GM18505 (cell line): ENCODE measurements at regions not wholly inside any gene's neighbourhood (a gene's known extent, or its start where the extent isn't known, plus 50 kb on each side); places are given as distances from the start of the nearest gene placed in this dataset.

Experiments
- ATAC-seq: cut with Tn5 transposase; IDR thresholded peaks from one replicate; pipeline ENCODE4 v1.9.1; 2021; ENCODE audit not compliant: unreplicated experiment
- POLR2A ChIP-seq: IDR thresholded peaks from 4 replicates; pipeline ENCODE4 v1.6.1; 2011; ENCODE audit warnings: borderline replicate concordance; ENCODE audit not compliant: insufficient read depth, insufficient read length; ENCODE audit errors: extremely low read depth

GRCh38 chr13:26996965-26997752 is 174.5 kb downstream of the USP12 start:
- TF ChIP-seq POLR2A: no peak
- ATAC-seq: peak; percentile 80

DNA sequence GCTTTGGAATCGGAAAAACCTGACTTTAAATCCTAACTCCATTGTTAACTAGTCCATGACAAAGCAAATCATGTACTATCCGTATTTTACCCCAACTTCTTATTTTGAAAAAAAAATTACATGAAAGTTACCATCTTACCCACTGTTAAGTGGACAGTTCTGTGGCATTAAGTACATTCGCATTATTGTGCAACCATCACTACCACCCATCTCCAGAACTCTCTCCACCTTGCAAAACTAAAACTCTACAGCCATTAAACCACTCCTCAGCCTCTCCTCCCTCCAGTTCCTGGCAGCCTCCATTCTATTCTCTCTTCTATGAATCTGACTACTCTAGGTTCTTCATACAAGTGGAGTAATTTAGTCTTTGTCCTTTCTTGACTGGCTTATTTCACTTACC is 176.5 kb downstream of the USP12 start:
- TF ChIP-seq POLR2A: no peak
- ATAC-seq: no peak

DNA sequence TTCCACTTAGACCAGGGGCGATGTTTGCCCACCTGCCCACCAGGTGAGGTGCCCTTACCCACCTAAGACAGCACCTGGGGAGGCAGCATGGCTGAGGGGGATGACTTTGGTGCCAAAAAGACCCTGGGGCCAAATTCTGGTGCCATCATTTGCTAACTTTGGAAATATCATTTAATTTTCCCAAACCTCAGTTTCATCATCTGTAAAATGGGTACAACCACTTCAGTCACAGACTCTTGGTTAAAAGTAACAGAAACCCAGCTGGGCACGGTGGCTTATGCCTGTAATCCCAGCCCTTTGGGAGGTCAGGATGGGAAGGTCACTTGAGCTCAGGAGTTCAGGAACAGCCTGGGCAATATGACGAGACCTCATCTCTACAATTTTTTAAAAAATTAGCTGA is 177.8 kb downstream of the USP12 start:
- no peak for ATAC-seq
- TF ChIP-seq POLR2A: no peak

GRCh38 chr13:26992951-26993719 is 178.5 kb downstream of the USP12 start:
- ATAC-seq: no peak
- TF ChIP-seq POLR2A: no peak

DNA sequence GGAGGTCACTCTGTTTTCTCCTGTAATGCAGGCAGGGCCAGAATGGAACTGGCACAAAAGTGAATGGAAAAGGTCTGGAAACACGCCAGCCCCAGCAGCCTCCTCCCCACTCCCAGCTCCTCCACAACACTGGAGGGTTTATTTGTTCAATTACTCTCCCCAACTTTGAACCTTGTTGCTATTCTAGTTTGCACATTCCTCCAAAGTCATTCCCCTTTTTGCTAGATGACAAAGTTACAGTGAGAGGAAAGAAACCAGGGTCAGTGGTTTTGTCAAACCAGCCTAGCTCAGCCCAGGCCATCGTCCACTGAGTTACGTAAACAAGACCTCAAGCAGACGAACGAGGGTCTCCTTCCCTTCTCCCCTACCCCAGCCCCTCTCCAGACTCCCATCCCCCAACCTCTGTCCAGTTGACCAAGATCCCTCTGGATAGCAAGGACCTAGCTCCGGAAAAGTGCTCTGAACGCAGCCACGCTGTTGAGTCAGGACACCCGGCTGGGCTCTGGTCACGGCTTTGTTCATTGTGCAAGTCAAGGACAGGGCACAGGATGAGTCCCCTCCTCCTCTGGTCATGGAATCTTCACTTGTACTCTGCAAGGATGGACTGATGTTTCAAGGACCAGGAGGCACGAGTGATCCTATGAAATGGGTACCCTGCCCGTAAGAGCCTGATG is 180.0 kb downstream of the USP12 start:
- TF ChIP-seq POLR2A: no peak
- no peak for ATAC-seq

GRCh38 chr13:26989957-26990713 is 181.5 kb downstream of the USP12 start:
- no peak for TF ChIP-seq POLR2A
- no peak for ATAC-seq

GRCh38 chr13:26989261-26989956 is 182.2 kb downstream of the USP12 start:
- no peak for TF ChIP-seq POLR2A
- ATAC-seq: no peak

GRCh38 chr13:26988059-26988769 is 183.4 kb downstream of the USP12 start:
- no peak for ATAC-seq
- TF ChIP-seq POLR2A: no peak

DNA sequence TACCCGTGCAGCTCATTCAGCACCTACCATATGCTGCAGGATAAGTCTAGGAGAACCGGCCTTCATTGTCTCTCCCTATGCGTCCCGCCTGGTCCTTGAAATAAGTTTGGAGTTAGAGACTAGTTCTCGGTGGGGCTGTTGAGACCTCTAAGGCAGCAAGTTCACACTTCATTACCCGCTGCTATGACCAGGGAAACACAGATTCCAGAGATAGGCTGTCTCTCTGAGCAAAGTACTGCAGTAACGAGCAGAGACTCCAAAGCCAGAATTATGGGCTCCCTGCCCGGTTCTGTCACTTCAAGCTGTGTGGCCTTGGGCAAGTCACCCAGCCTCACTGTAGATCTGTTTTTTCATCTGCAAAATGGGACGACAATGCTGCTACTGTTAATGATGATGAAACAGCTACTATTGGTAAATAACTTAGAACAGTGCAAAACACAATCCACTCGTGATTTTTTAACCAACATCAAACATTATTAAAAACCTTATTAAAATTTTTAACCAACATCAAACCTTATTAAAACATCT is 184.1 kb downstream of the USP12 start:
- TF ChIP-seq POLR2A: no peak
- no peak for ATAC-seq

DNA sequence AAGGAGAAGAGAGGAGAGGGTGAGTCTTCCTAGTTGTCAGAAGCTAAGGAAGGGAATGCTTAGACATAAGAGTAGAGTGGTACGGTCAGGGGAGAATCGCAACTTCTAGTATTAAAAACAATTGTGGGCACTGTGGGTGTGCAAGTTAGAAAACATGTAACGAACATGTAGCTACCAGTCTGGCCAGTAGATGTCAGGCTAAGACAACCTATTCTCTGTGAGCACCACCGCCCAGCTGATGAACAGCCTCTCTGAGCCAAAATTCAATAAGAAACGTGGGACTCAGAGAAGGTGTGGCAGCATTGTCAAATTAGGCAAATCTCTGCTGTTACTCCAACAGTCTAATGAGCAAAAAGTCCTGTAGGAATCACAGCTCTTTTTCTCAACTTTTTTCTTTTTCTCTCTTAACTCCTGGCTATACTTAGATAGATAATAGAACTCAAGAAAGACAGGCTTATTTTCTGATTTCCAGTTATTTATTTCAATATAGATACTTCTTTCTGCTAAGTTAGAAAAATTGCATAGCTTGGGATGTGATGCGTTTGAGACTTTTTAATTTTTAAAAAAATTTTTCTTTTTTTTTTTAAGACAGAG is 186.2 kb downstream of the USP12 start:
- TF ChIP-seq POLR2A: no peak
- ATAC-seq: no peak

DNA sequence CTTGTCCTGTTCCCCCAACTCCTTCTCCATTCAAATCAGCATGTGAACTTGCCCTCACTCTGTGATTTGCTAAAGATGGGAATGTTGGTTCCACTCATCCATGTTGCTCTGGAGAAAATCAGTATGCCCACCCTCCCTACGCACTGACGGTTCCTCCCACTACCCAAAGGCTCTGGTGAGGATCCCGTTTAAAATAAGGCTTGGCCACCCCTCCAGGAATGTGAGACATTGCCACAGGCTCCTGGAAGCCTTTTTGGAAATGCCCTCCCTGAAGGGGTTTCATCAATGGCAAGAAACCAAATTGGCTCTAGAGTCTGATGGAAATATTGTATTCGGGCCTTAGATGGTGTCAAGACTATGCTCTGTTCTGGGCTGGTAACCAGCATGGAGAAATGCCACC is 187.3 kb downstream of the USP12 start:
- no peak for ATAC-seq
- TF ChIP-seq POLR2A: no peak
